Esophagus muscularis mucosa (tissue), 3 donors: ENCODE measurements at regions not wholly inside any gene's neighbourhood (a gene's known extent, or its start where the extent isn't known, plus 50 kb on each side); places are given as distances from the start of the nearest gene placed in this dataset.

ENCODE experiments used
- POLR2AphosphoS5 ChIP-seq, 2 donors: sonication (generic); formaldehyde crosslinking; IDR thresholded peaks; one replicate each; pipeline ENCODE4 v1.6.1; 2017; ENCODE audit warnings: antibody characterized with exemption in 2 of 2
- TF ChIP-seq, protein P1 (sequence below), 3 experiments: fragments of 200-600 bp in 2 of 3; fragments of 450-650 bp in 1 of 3; sonication (generic) in 2 of 3; IDR thresholded peaks; one replicate each; pipeline ENCODE4 v1.5.1; 2017 to 2019; ENCODE audit warnings: antibody characterized with exemption in 3 of 3, mild to moderate bottlenecking in 2 of 3, moderate library complexity in 1 of 3

DNA sequence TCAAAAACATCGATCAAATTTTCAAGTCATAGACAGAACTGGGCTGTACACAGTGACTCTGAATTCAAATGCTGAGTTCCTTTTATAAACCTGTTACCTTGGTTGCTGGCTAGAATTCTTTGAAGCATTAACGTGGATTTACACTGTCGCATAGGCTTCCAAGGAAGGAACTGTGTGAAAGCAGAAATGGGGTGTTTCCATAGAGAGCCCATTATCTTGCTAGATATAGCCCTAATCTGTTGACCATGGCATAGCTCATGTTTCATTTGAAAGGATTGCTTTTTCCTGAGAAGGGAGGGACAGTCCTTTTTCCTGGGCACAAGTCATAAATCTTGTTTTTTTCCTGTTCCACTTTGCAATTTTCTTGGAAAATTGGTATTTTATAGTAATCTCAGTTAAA is 73.8 kb upstream of the NEUROD1 start:
- TF ChIP-seq POLR2AphosphoS5 (IDR thresholded peaks at IDR 0.05), result no peak
- TF ChIP-seq, protein P1, sequence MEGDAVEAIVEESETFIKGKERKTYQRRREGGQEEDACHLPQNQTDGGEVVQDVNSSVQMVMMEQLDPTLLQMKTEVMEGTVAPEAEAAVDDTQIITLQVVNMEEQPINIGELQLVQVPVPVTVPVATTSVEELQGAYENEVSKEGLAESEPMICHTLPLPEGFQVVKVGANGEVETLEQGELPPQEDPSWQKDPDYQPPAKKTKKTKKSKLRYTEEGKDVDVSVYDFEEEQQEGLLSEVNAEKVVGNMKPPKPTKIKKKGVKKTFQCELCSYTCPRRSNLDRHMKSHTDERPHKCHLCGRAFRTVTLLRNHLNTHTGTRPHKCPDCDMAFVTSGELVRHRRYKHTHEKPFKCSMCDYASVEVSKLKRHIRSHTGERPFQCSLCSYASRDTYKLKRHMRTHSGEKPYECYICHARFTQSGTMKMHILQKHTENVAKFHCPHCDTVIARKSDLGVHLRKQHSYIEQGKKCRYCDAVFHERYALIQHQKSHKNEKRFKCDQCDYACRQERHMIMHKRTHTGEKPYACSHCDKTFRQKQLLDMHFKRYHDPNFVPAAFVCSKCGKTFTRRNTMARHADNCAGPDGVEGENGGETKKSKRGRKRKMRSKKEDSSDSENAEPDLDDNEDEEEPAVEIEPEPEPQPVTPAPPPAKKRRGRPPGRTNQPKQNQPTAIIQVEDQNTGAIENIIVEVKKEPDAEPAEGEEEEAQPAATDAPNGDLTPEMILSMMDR (IDR thresholded peaks at IDR 0.05), result no peak
